ENCODE measurements at regions not wholly inside any gene's neighbourhood (a gene's known extent, or its start where the extent isn't known, plus 50 kb on each side); places are given as distances from the start of the nearest gene placed in this dataset.

GRCh38 chr14:83838226-83838625 lies 1691.7 kb upstream of the FLRT2 start:
- Mint-ChIP-seq H3K36me3 (ENCODE audit: low read depth) (no peaks in the 10 kb centered on the region), H3K4me3 (no peak overlapping the region), H3K27me3 (ENCODE audit: low read depth) (no peaks in the 10 kb centered on the region), H3K4me1 (ENCODE audit: low read depth) (no peaks in the 10 kb centered on the region), H3K9me3 (peaks cover 7% of the 10 kb centered on the region), H3K27ac (no peak overlapping the region)
- intact Hi-C loops (cut with micrococcal nuclease) = no loop called here
- no peak for DNase-seq
- CTCF ChIA-PET = no interaction called here

- DNase-seq = no peak
- Mint-ChIP-seq H3K36me3 (ENCODE audit: low read depth) (no peaks in the 10 kb centered on the region), H3K27ac (no peak overlapping the region), H3K4me1 (ENCODE audit: low read depth) (no peaks in the 10 kb centered on the region), H3K4me3 (no peak overlapping the region), H3K27me3 (ENCODE audit: low read depth) (no peaks in the 10 kb centered on the region), H3K9me3 (peaks cover 10% of the 10 kb centered on the region)
- intact Hi-C loops (cut with micrococcal nuclease) = no loop called here
- CTCF ChIA-PET = no interaction called here
Observed at GRCh38 chr14:83842547-83842946, 1687.4 kb upstream of the FLRT2 start.

GRCh38 chr14:83847102-83847501 lies 1682.8 kb upstream of the FLRT2 start:
- Mint-ChIP-seq H3K27me3 (ENCODE audit: low read depth) (no peaks in the 10 kb centered on the region), H3K9me3 (peaks cover 8% of the 10 kb centered on the region), H3K27ac (no peak overlapping the region), H3K4me1 (ENCODE audit: low read depth) (no peaks in the 10 kb centered on the region), H3K4me3 (no peak overlapping the region), H3K36me3 (ENCODE audit: low read depth) (no peaks in the 10 kb centered on the region)
- CTCF ChIA-PET = no interaction called here
- DNase-seq = no peak
- intact Hi-C loops (cut with micrococcal nuclease) = no loop called here

GRCh38 chr14:83850092-83850491 lies 1679.9 kb upstream of the FLRT2 start:
- Mint-ChIP-seq H3K27ac (no peak overlapping the region), H3K9me3 (peaks cover 7% of the 10 kb centered on the region), H3K4me3 (no peak overlapping the region), H3K27me3 (ENCODE audit: low read depth) (no peaks in the 10 kb centered on the region), H3K4me1 (ENCODE audit: low read depth) (no peaks in the 10 kb centered on the region), H3K36me3 (ENCODE audit: low read depth) (no peaks in the 10 kb centered on the region)
- intact Hi-C loops (cut with micrococcal nuclease) = no loop called here
- DNase-seq = no peak
- CTCF ChIA-PET = no interaction called here

- CTCF ChIA-PET = no interaction called here
- H3K27me3 Mint-ChIP-seq (ENCODE audit: low read depth) = no peaks in the 10 kb centered on the region
- intact Hi-C loops (cut with micrococcal nuclease) = no loop called here
- H3K9me3 Mint-ChIP-seq = peaks cover 16% of the 10 kb centered on the region
- no peaks in the 10 kb centered on the region for H3K36me3 Mint-ChIP-seq (ENCODE audit: low read depth)
- DNase-seq = no peak
- no peak overlapping the region for H3K4me3 Mint-ChIP-seq
- no peak overlapping the region for H3K27ac Mint-ChIP-seq
- H3K4me1 Mint-ChIP-seq (ENCODE audit: low read depth) = no peaks in the 10 kb centered on the region
Observed at GRCh38 chr14:83856334-83856733, 1673.6 kb upstream of the FLRT2 start.

- no peak overlapping the region for H3K27ac Mint-ChIP-seq
- peaks cover 16% of the 10 kb centered on the region for H3K9me3 Mint-ChIP-seq
- DNase-seq = no peak
- no peak overlapping the region for H3K4me3 Mint-ChIP-seq
- CTCF ChIA-PET = no interaction called here
- intact Hi-C loops (cut with micrococcal nuclease) = no loop called here
- H3K4me1 Mint-ChIP-seq (ENCODE audit: low read depth) = no peaks in the 10 kb centered on the region
- H3K27me3 Mint-ChIP-seq (ENCODE audit: low read depth) = no peaks in the 10 kb centered on the region
- H3K36me3 Mint-ChIP-seq (ENCODE audit: low read depth) = no peaks in the 10 kb centered on the region
Observed at GRCh38 chr14:83860631-83861155, 1669.3 kb upstream of the FLRT2 start.

GRCh38 chr14:83863042-83863774 lies 1666.7 kb upstream of the FLRT2 start:
- DNase-seq = no peak
- H3K36me3 Mint-ChIP-seq (ENCODE audit: low read depth) = no peaks in the 10 kb centered on the region
- no peaks in the 10 kb centered on the region for H3K27me3 Mint-ChIP-seq (ENCODE audit: low read depth)
- CTCF ChIA-PET = no interaction called here
- intact Hi-C loops (cut with micrococcal nuclease) = no loop called here
- H3K4me1 Mint-ChIP-seq (ENCODE audit: low read depth) = no peaks in the 10 kb centered on the region
- H3K4me3 Mint-ChIP-seq = no peak overlapping the region
- no peak overlapping the region for H3K27ac Mint-ChIP-seq
- H3K9me3 Mint-ChIP-seq = peaks cover 11% of the 10 kb centered on the region

- no peak overlapping the region for H3K4me3 Mint-ChIP-seq
- H3K36me3 Mint-ChIP-seq (ENCODE audit: low read depth) = no peaks in the 10 kb centered on the region
- H3K27ac Mint-ChIP-seq = no peak overlapping the region
- intact Hi-C loops (cut with micrococcal nuclease) = no loop called here
- CTCF ChIA-PET = no interaction called here
- no peaks in the 10 kb centered on the region for H3K27me3 Mint-ChIP-seq (ENCODE audit: low read depth)
- no peaks in the 10 kb centered on the region for H3K4me1 Mint-ChIP-seq (ENCODE audit: low read depth)
- DNase-seq = no peak
- H3K9me3 Mint-ChIP-seq = peaks cover 17% of the 10 kb centered on the region
Observed at GRCh38 chr14:83864106-83864505, 1665.8 kb upstream of the FLRT2 start.

- intact Hi-C loops (cut with micrococcal nuclease) = no loop called here
- H3K4me1 Mint-ChIP-seq (ENCODE audit: low read depth) = no peaks in the 10 kb centered on the region
- CTCF ChIA-PET = no interaction called here
Observed at GRCh38 chr14:83867566-83868225, 1662.2 kb upstream of the FLRT2 start.

GRCh38 chr14:83870546-83871270 lies 1659.2 kb upstream of the FLRT2 start:
- Mint-ChIP-seq H3K27me3 (ENCODE audit: low read depth) (no peaks in the 10 kb centered on the region), H3K4me3 (no peak overlapping the region), H3K36me3 (ENCODE audit: low read depth) (no peaks in the 10 kb centered on the region), H3K4me1 (ENCODE audit: low read depth) (no peaks in the 10 kb centered on the region), H3K9me3 (peaks cover 8% of the 10 kb centered on the region), H3K27ac (no peak overlapping the region)
- no peak for DNase-seq
- intact Hi-C loops (cut with micrococcal nuclease) = no loop called here
- CTCF ChIA-PET = no interaction called here

More at GRCh38 chr14:83867566-83868225, 1662.2 kb upstream of the FLRT2 start:
- Mint-ChIP-seq H3K36me3 (ENCODE audit: low read depth) (no peaks in the 10 kb centered on the region), H3K27me3 (ENCODE audit: low read depth) (no peaks in the 10 kb centered on the region), H3K4me3 (no peak overlapping the region), H3K27ac (no peak overlapping the region), H3K9me3 (peaks cover 11% of the 10 kb centered on the region)
- no peak for DNase-seq

- H3K36me3 Mint-ChIP-seq (ENCODE audit: low read depth) = no peaks in the 10 kb centered on the region
- intact Hi-C loops (cut with micrococcal nuclease) = no loop called here
- CTCF ChIA-PET = no interaction called here
- H3K4me1 Mint-ChIP-seq (ENCODE audit: low read depth) = no peaks in the 10 kb centered on the region
- DNase-seq = no peak
- H3K27me3 Mint-ChIP-seq (ENCODE audit: low read depth) = no peaks in the 10 kb centered on the region
- H3K27ac Mint-ChIP-seq = no peak overlapping the region
- H3K4me3 Mint-ChIP-seq = no peak overlapping the region
- H3K9me3 Mint-ChIP-seq = peaks cover 7% of the 10 kb centered on the region
Observed at GRCh38 chr14:83873669-83874068, 1656.3 kb upstream of the FLRT2 start.

GRCh38 chr14:83874662-83875061 lies 1655.3 kb upstream of the FLRT2 start:
- intact Hi-C loops (cut with micrococcal nuclease) = no loop called here
- H3K4me3 Mint-ChIP-seq = no peak overlapping the region
- no peaks in the 10 kb centered on the region for H3K4me1 Mint-ChIP-seq (ENCODE audit: low read depth)
- H3K9me3 Mint-ChIP-seq = peaks cover 4% of the 10 kb centered on the region
- no peaks in the 10 kb centered on the region for H3K36me3 Mint-ChIP-seq (ENCODE audit: low read depth)
- no peak for DNase-seq
- no peaks in the 10 kb centered on the region for H3K27me3 Mint-ChIP-seq (ENCODE audit: low read depth)
- CTCF ChIA-PET = no interaction called here
- no peak overlapping the region for H3K27ac Mint-ChIP-seq

GRCh38 chr14:83883732-83884131 lies 1646.2 kb upstream of the FLRT2 start:
- no peaks in the 10 kb centered on the region for H3K36me3 Mint-ChIP-seq (ENCODE audit: low read depth)
- H3K4me3 Mint-ChIP-seq = no peak overlapping the region
- no peaks in the 10 kb centered on the region for H3K27me3 Mint-ChIP-seq (ENCODE audit: low read depth)
- no peak overlapping the region for H3K27ac Mint-ChIP-seq
- intact Hi-C loops (cut with micrococcal nuclease) = no loop called here
- CTCF ChIA-PET = no interaction called here
- H3K9me3 Mint-ChIP-seq = peaks cover 11% of the 10 kb centered on the region
- no peak for DNase-seq
- H3K4me1 Mint-ChIP-seq (ENCODE audit: low read depth) = no peaks in the 10 kb centered on the region

Data from activated naive CD4-positive, alpha-beta T cell treated with anti-CD3 and anti-CD28 coated beads for 36 hours (primary cell).